PC-3 (cell line): ENCODE measurements at regions not wholly inside any gene's neighbourhood (a gene's known extent, or its start where the extent isn't known, plus 50 kb on each side); places are given as distances from the start of the nearest gene placed in this dataset.

Experiments used
- CTCF ChIP-seq: fragments of 300-600 bp; sonication (generic); conservative IDR thresholded peaks from 2 replicates; pipeline ENCODE4 v1.5.1; 2017; ENCODE audit warnings: antibody characterized with exemption, low read depth, mild to moderate bottlenecking, low read length
- EZH2 ChIP-seq: fragments of 300-600 bp; sonication (generic); IDR thresholded peaks from one replicate; pipeline ENCODE4 v1.6.1; 2017; ENCODE audit warnings: antibody characterized with exemption, mild to moderate bottlenecking, low read length; ENCODE audit not compliant: unreplicated experiment
- EZH2phosphoT487 ChIP-seq: fragments of 300-600 bp; sonication (generic); IDR thresholded peaks from 2 replicates; pipeline ENCODE4 v1.6.1; 2018; ENCODE audit warnings: mild to moderate bottlenecking, antibody characterized with exemption, low read length, borderline replicate concordance

GRCh38 chr16:26708428-26708827, 358.3 kb upstream of the C16orf82 start:
- TF ChIP-seq CTCF (no peak), EZH2 (no peak), EZH2phosphoT487 (no peak)
